HUES6 (cell line): ENCODE measurements at regions not wholly inside any gene's neighbourhood (a gene's known extent, or its start where the extent isn't known, plus 50 kb on each side); places are given as distances from the start of the nearest gene placed in this dataset.

ENCODE experiments used
- H3K27ac ChIP-seq: 2 replicates; pipeline ENCODE4 v1.7.0; 2013; ENCODE audit warnings: low read depth, mild to moderate bottlenecking, low read length, inconsistent platforms
- H3K27me3 ChIP-seq: 2 replicates; pipeline ENCODE4 v1.6.1; 2013; ENCODE audit warnings: low read length; ENCODE audit not compliant: control insufficient read depth, insufficient read depth
- H3K36me3 ChIP-seq: 2 replicates; pipeline ENCODE4 v1.6.1; 2013; ENCODE audit warnings: low read length; ENCODE audit not compliant: control insufficient read depth, insufficient read depth
- H3K4me1 ChIP-seq: 2 replicates; pipeline ENCODE4 v1.6.1; 2013; ENCODE audit warnings: low read length; ENCODE audit not compliant: control insufficient read depth, insufficient read depth
- H3K4me3 ChIP-seq: 2 replicates; pipeline ENCODE4 v1.5.1; 2013; ENCODE audit warnings: low read depth, low read length
- H3K9ac ChIP-seq: one replicate; pipeline ENCODE4 v1.6.1; 2013; ENCODE audit warnings: mild to moderate bottlenecking, low read length
- H3K9me3 ChIP-seq: 2 replicates; pipeline ENCODE4 v1.6.1; 2013; ENCODE audit warnings: low read depth, low read length; ENCODE audit not compliant: control insufficient read depth, insufficient read depth

DNA sequence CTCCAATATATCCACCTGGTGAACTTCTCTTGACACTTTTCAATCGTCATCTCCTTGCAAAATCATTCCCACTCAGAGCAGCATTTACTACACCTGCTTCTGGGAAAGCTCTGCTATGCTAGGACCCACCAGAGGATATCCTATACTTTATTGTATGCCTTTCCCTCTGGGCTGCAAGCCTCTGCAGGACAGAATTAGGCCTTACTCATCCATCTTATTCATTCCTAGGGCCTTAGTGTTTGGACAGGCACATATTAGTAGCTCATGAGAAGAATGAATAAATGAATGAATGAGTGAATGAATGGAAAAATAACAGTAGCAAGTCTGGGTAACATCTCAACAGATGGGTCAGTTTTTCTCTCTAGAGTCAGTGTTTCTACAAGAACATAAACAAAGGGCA, 216.1 kb downstream of the MAFB start:
- Histone ChIP-seq H3K27ac (no peak overlapping the region), H3K4me3 (no peak overlapping the region), H3K9me3 (no peaks in the 10 kb centered on the region), H3K27me3 (no peaks in the 10 kb centered on the region), H3K9ac (no peak overlapping the region), H3K4me1 (peaks cover 6% of the 10 kb centered on the region; the same call in 1 of the 2 replicates), H3K36me3 (no peaks in the 10 kb centered on the region)

DNA sequence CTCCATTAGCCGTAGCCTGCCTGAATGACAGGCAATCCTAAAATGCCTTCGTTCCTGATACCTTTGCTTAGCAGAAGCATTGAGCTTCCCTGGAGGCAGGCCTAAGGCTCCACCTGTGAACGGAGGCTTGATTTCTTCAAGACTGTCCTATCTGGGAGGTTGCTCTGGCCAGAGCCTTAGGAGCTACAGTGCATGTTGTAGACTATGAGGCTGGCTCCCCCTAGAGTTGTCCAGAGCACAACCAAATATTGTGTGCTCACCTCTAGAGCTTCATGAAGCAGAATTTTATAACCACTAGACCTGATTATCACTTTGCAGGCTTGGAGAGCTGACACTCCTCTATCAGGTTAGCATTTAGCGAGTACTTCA, 217.8 kb downstream of the MAFB start:
- no peaks in the 10 kb centered on the region for H3K9me3 ChIP-seq
- H3K27me3 ChIP-seq = no peaks in the 10 kb centered on the region
- H3K27ac ChIP-seq = no peak overlapping the region
- H3K4me1 ChIP-seq = peaks cover 6% of the 10 kb centered on the region; the same call in 1 of the 2 replicates
- no peak overlapping the region for H3K4me3 ChIP-seq
- no peak overlapping the region for H3K9ac ChIP-seq
- H3K36me3 ChIP-seq = no peaks in the 10 kb centered on the region

DNA sequence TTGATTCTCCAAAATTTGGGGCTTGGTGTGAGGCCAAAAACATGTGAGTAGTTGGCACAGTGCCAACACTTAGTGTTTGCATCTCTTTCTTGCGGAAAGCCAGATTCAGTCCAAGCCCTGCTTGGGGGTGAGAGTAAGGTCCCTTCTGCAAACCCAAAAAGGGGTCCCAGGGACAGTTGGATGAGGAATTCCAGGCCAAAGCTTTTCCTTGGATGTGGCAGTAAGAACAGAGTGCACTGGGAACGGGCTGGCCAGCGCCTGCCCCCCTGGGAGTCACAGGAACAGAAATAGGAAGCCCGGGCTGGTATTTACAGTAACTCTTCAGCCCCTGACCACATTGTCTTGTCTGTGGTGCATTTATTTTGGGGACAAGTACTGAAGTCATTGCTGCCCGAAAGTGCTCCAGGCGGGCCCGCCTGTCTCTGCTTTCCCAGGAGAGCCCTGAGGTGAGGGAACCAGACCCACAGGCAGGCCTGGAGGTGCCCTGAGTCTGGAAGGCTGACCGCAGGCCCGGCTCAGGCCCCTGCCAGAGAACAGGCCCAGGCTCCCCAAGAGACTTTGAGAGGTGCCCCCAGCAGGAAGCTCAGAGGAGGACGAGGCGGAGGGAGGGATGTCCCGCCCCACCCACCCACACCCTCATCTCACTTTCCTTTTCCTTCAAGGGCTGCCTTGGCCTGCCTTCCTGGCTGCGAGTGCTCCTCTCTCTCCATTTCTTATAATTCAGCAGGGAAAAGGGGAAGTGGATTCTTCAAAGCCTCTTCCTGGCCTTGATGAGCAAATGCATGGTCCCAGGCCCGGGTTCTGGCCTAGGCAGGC, 218.4 kb downstream of the MAFB start:
- Histone ChIP-seq H3K27me3 (no peaks in the 10 kb centered on the region), H3K4me1 (peaks cover 6% of the 10 kb centered on the region; the same call in 1 of the 2 replicates), H3K36me3 (no peaks in the 10 kb centered on the region), H3K27ac (no peak overlapping the region), H3K9me3 (no peaks in the 10 kb centered on the region), H3K9ac (no peak overlapping the region), H3K4me3 (no peak overlapping the region)

DNA sequence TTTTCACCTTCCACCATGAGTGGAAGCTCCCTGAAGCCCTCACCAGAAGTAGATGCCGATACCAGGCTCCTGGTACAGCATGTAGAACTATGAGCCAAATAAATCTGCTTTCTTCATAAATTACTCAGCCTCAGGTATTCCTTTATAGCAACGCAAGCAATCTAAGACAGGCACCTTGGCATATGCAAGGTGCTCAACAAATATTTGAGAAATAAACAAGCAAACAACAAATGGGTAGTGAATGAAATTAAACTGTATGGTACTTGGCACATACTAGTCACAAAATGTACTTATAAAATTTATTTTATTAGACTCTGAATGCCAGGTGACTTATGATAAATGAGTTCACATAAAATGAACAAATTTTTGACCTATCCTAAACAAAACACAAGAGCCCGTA, 220.3 kb downstream of the MAFB start:
- no peaks in the 10 kb centered on the region for H3K9me3 ChIP-seq
- no peaks in the 10 kb centered on the region for H3K27me3 ChIP-seq
- no peak overlapping the region for H3K9ac ChIP-seq

DNA sequence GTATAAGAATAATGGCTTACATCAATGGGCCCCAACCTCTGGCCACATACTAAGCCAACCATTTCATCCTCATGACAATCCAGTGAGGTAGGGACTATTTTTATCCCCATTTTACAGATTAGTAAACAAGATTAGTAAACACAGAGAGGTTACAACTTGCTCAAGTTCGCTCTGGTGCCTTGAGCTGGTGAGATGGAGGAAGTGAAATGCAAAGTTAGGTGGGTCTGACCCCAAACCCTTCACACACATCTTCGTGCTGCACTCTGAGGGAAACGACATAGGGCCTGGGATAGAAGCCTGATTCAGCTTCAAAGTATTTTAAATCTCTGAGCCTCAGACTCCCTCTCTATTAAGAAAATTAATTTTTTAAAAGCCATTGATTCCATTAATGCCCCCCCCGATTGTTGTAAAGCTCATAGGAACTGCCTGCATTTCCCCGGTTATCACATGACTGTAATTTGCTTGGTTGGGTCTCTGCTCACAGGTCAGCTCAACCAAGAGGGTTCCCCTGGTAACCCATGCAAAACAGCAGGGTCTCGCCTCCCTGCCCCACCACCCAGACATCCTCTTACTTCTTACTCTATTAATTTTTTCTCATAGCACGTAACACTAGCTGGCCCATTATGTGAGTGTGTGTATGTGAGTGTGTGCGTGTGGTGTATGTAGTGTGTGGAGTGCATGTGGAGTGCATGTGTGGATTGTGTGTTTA, 221.2 kb downstream of the MAFB start:
- no peak overlapping the region for H3K27ac ChIP-seq
- no peaks in the 10 kb centered on the region for H3K36me3 ChIP-seq
- no peak overlapping the region for H3K4me3 ChIP-seq
- H3K9me3 ChIP-seq = no peaks in the 10 kb centered on the region
- peaks cover 6% of the 10 kb centered on the region; the same call in 1 of the 2 replicates for H3K4me1 ChIP-seq
- H3K27me3 ChIP-seq = no peaks in the 10 kb centered on the region
- no peak overlapping the region for H3K9ac ChIP-seq

More for the DNA sequence above, 220.3 kb downstream of the MAFB start:
- Histone ChIP-seq H3K36me3 (no peaks in the 10 kb centered on the region), H3K27ac (no peak overlapping the region), H3K4me1 (peaks cover 6% of the 10 kb centered on the region; the same call in 1 of the 2 replicates), H3K4me3 (no peak overlapping the region)

DNA sequence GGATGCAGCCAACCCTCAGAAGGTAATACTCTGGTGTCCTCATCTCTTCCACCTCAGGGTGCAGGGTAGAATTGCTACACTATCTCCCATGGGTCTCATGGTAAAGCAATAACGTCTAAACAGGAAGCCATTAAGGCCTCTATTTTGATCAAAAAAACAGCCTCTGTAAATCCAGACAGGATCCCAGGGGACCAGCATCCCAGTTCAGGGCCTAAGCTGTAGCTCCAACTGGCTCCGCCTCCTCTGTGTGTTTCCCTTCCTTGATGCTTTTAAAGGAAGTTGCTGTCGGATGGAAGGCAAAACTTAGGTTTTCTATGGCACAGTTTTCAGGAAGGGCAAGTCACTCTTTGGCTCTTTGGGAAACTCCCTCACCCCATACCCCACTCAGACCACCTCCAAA, 222.0 kb downstream of the MAFB start:
- Histone ChIP-seq H3K27me3 (no peaks in the 10 kb centered on the region), H3K9me3 (no peaks in the 10 kb centered on the region), H3K4me3 (no peak overlapping the region), H3K27ac (no peak overlapping the region), H3K36me3 (no peaks in the 10 kb centered on the region), H3K9ac (no peak overlapping the region), H3K4me1 (peaks cover 6% of the 10 kb centered on the region; the same call in 1 of the 2 replicates)

DNA sequence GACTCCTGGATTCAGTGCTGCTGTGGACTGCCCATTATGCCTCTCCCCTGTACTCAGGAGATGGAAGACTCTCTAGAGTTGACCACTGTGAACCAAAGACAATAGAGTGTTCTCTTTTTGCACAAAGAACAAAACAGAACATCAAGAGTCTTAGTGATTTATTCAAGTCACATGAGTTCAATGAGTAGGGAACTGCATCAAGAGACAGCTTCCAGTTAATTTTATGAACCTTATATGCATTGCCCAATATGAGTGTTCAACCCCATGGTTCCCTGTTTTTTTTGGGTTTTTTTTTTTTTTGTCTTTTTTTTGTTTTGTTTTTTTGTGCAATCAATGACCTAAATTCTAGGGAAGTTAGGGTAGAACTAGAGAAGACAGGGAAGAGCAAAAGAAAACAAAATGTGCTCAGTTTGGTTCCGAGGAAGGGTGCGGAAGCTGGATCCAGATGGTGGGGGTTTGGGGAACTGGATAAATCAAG, 224.3 kb downstream of the MAFB start:
- no peak overlapping the region for H3K4me3 ChIP-seq
- H3K27me3 ChIP-seq = no peaks in the 10 kb centered on the region
- H3K9ac ChIP-seq = no peak overlapping the region
- H3K27ac ChIP-seq = no peak overlapping the region
- no peaks in the 10 kb centered on the region for H3K4me1 ChIP-seq
- H3K36me3 ChIP-seq = no peaks in the 10 kb centered on the region
- H3K9me3 ChIP-seq = no peaks in the 10 kb centered on the region

DNA sequence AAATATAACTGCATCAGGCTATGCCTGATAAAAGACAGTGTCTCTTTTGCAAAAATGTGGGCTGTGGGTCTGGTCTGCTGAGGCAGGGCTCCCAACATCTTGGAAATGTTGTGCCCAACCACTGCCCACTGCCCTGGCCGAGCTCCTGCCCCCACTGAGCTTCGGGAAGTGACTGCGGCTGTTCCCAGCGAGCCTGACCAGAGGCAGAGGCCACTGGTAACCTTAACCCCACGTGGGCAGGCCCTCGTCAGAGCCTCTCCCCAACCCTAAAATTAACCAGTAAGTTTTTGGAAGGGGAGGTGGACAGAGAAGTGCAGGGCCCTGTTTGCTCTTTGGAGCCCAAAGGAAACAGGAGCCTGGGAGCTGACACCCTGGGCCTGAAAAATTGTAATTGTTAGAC, 225.9 kb downstream of the MAFB start:
- no peak overlapping the region for H3K27ac ChIP-seq
- H3K9ac ChIP-seq = no peak overlapping the region
- no peaks in the 10 kb centered on the region for H3K36me3 ChIP-seq
- H3K27me3 ChIP-seq = no peaks in the 10 kb centered on the region
- no peaks in the 10 kb centered on the region for H3K9me3 ChIP-seq
- H3K4me1 ChIP-seq = no peaks in the 10 kb centered on the region
- no peak overlapping the region for H3K4me3 ChIP-seq

DNA sequence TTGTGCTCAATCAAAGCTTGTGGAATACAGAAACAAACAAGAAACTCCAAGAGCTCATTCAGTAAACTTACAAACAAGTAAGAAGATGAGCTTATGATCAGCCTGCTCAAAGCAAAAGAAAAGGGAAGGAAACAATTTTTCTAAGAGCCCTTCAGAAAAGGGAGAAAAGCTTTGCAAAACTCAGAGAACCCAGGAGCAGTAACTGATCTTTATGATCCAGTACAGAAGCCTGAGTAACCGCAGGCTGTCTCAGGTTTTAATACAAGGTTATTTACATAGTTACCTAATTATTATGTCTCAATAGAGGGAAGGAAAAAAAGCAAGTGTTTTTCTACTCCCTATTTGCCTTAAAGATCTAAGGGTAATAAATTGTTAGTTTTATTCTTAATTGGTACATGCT, 226.5 kb downstream of the MAFB start:
- Histone ChIP-seq H3K36me3 (no peaks in the 10 kb centered on the region), H3K27me3 (no peaks in the 10 kb centered on the region), H3K9me3 (no peaks in the 10 kb centered on the region), H3K4me3 (no peak overlapping the region), H3K4me1 (0 out of 2 replicates have a peak, but pooled peaks cover 2% of the 10 kb centered on the region), H3K9ac (no peak overlapping the region), H3K27ac (no peak overlapping the region)

DNA sequence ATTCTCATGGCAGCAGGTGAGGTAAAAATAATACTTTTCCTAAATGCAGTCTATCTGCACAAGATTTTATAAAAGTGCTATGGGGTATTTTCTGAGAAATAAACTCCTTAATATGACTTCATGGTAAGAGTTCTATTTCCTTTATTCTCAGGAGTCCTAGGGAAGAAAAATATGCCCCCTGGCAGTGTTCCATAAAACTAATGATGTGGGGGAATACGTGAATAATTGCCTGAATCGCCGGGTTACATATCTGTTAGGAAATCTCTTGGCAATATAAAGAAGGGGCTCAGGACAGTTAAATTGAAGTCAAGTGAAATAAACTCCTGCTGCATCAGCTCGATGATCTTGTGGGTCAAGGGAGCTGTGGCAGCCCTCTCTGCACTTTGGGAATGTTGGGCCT, 229.7 kb downstream of the MAFB start:
- H3K36me3 ChIP-seq = no peaks in the 10 kb centered on the region
- no peaks in the 10 kb centered on the region for H3K27me3 ChIP-seq
- no peaks in the 10 kb centered on the region for H3K9me3 ChIP-seq
- no peak overlapping the region for H3K9ac ChIP-seq
- H3K4me3 ChIP-seq = no peak overlapping the region
- no peak overlapping the region for H3K27ac ChIP-seq
- 0 out of 2 replicates have a peak, but pooled peaks cover 4% of the 10 kb centered on the region for H3K4me1 ChIP-seq

DNA sequence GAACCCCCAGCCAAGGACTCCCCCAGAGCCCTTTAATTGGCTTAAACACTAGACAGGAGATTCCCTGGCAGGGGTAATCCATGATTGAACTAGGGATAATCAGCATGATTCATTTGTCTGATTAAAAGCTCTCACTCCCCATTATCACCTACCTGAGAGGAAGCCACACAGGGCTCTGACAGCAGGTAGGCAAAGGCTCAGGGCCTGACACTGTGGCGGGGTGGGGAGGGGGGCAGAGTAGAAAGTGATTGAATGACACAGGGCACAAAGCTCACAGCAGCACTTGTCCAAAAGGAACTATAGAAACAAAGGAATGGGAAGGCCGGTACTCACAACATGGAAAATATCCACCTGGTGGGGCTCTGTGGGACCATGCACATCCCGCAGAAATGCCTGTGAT, 231.6 kb downstream of the MAFB start:
- 0 out of 2 replicates have a peak, but pooled peaks cover 4% of the 10 kb centered on the region for H3K4me1 ChIP-seq
- no peaks in the 10 kb centered on the region for H3K36me3 ChIP-seq
- H3K9ac ChIP-seq = no peak overlapping the region
- H3K27ac ChIP-seq = no peak overlapping the region
- H3K4me3 ChIP-seq = no peak overlapping the region
- H3K27me3 ChIP-seq = no peaks in the 10 kb centered on the region
- H3K9me3 ChIP-seq = no peaks in the 10 kb centered on the region
